HG03280 (cell line): ENCODE measurements at regions not wholly inside any gene's neighbourhood (a gene's known extent, or its start where the extent isn't known, plus 50 kb on each side); places are given as distances from the start of the nearest gene placed in this dataset.

Experiments used
- ATAC-seq: cut with Tn5 transposase; IDR thresholded peaks from one replicate; pipeline ENCODE4 v1.9.1; 2021; ENCODE audit warnings: mild to moderate bottlenecking, moderate library complexity; ENCODE audit not compliant: unreplicated experiment

- ATAC-seq = no peak
Measured at GRCh38 chr3:103926936-103927335, 1439.8 kb upstream of the ALCAM start.

GRCh38 chr3:103927896-103928295, 1438.8 kb upstream of the ALCAM start:
- ATAC-seq = no peak

GRCh38 chr3:103937094-103937493, 1429.6 kb upstream of the ALCAM start:
- ATAC-seq = no peak

- ATAC-seq = no peak
Measured at GRCh38 chr3:103947062-103947461, 1419.6 kb upstream of the ALCAM start.

GRCh38 chr3:103949693-103950092, 1417.0 kb upstream of the ALCAM start:
- ATAC-seq = no peak

- ATAC-seq = no peak
Measured at GRCh38 chr3:103950676-103951075, 1416.0 kb upstream of the ALCAM start.

- ATAC-seq = no peak
Measured at GRCh38 chr3:103953796-103954195, 1412.9 kb upstream of the ALCAM start.

- no peak for ATAC-seq
Measured at GRCh38 chr3:103960819-103961218, 1405.9 kb upstream of the ALCAM start.

GRCh38 chr3:103963599-103963998, 1403.1 kb upstream of the ALCAM start:
- ATAC-seq = no peak

GRCh38 chr3:103965764-103966163, 1400.9 kb upstream of the ALCAM start:
- ATAC-seq = no peak

GRCh38 chr3:103966749-103967148, 1400.0 kb upstream of the ALCAM start:
- no peak for ATAC-seq

- ATAC-seq = no peak
Measured at GRCh38 chr3:103968131-103968530, 1398.6 kb upstream of the ALCAM start.

GRCh38 chr3:103968751-103969150, 1398.0 kb upstream of the ALCAM start:
- peak; percentile 62 for ATAC-seq

GRCh38 chr3:103976931-103977339, 1389.8 kb upstream of the ALCAM start:
- ATAC-seq = no peak

GRCh38 chr3:103977417-103977816, 1389.3 kb upstream of the ALCAM start:
- ATAC-seq = no peak

- ATAC-seq = no peak
Measured at GRCh38 chr3:103991461-103992115, 1375.1 kb upstream of the ALCAM start.

GRCh38 chr3:103992469-103992868, 1374.2 kb upstream of the ALCAM start:
- ATAC-seq = no peak

- ATAC-seq = no peak
Measured at GRCh38 chr3:104004956-104005355, 1361.8 kb upstream of the ALCAM start.

GRCh38 chr3:104005815-104006214, 1360.9 kb upstream of the ALCAM start:
- no peak for ATAC-seq

GRCh38 chr3:104018541-104018940, 1348.2 kb upstream of the ALCAM start:
- no peak for ATAC-seq

GRCh38 chr3:104031598-104031997, 1335.1 kb upstream of the ALCAM start:
- ATAC-seq = no peak

GRCh38 chr3:104032283-104032682, 1334.4 kb upstream of the ALCAM start:
- ATAC-seq = no peak

GRCh38 chr3:104040896-104041295, 1325.8 kb upstream of the ALCAM start:
- peak; percentile 54 for ATAC-seq
